ENCODE measurements at regions not wholly inside any gene's neighbourhood (a gene's known extent, or its start where the extent isn't known, plus 50 kb on each side); places are given as distances from the start of the nearest gene placed in this dataset.

DNA sequence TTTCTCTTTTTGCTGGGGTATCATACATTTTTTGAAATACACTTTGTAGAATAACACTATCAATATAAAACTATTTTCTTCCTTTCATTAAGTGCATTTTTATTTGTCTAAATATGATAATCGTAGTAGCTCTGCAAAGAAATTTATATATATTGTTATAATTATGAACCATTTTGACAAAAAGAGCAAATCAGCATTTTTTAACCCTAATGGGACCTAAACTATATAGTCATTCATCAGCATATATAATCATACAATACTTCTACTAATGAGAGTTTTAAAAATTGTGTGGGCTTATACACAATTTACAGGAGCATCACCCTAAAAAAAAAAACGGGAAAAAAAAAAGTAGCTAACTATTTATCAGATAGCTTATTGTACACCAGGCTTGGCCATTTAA lies 329.7 kb upstream of the TYRP1 start:
- POLR2A ChIA-PET = no interaction called here
- H3K27me3 ChIP-seq (replicated peaks in 2 of 5; ENCODE audit: control insufficient read depth in 4 of 5, insufficient read depth in 5 of 5, low read length in 4 of 5) = no peaks in the 10 kb centered on the region
- CTCF ChIA-PET = no interaction called here
- H3K4me3 ChIP-seq (ENCODE audit: control insufficient read depth in 1 of 7, extremely low read depth in 1 of 7, insufficient read depth in 4 of 7, low read depth in 2 of 7, low read length in 6 of 7) = no peak overlapping the region
- H3K4me1 ChIP-seq (ENCODE audit: control extremely low read depth in 1 of 4, control insufficient read depth in 4 of 4, insufficient read depth in 4 of 4, low read length in 3 of 4) = no peaks in the 10 kb centered on the region
- no CpG with 5 or more reads among the region's 2 CpGs for WGBS (ENCODE audit: insufficient coverage)
- H3K27ac ChIP-seq (ENCODE audit: insufficient read depth in 1 of 2, low read depth in 1 of 2, low read length in 2 of 2, poor library complexity in 1 of 2, severe bottlenecking in 2 of 2) = no peak overlapping the region
- H3K36me3 ChIP-seq (ENCODE audit: control insufficient read depth in 4 of 4, insufficient read depth in 4 of 4, low read length in 3 of 4) = no peaks in the 10 kb centered on the region
- no peak for DNase-seq
- no peaks in the 10 kb centered on the region for H3K9me3 ChIP-seq (ENCODE audit: control extremely low read depth in 1 of 5, control insufficient read depth in 4 of 5, insufficient read depth in 2 of 5, low read depth in 1 of 5, low read length in 4 of 5)

DNA sequence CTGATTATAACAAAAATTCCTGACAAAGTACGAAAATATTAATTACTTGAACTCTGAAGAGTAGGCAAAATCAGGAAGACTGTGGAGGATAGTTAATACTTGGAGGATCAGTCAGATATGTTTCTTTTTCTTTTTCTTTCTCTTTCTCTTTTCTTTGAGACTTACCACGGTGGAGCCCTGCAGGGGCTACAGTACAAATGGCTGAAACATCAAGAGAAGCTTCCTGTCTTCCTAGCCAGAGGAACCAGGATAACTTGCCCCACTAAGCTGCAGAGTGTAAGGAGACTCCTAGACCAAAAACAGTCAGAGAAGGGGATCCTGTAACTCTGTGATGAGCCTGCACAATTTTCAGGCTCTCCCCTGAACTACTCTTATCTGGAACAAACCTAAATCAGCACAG lies 324.6 kb upstream of the TYRP1 start:
- no CpG with 5 or more reads among the region's 2 CpGs for WGBS (ENCODE audit: insufficient coverage)
- no peak for DNase-seq
- CTCF ChIA-PET = no interaction called here

DNA sequence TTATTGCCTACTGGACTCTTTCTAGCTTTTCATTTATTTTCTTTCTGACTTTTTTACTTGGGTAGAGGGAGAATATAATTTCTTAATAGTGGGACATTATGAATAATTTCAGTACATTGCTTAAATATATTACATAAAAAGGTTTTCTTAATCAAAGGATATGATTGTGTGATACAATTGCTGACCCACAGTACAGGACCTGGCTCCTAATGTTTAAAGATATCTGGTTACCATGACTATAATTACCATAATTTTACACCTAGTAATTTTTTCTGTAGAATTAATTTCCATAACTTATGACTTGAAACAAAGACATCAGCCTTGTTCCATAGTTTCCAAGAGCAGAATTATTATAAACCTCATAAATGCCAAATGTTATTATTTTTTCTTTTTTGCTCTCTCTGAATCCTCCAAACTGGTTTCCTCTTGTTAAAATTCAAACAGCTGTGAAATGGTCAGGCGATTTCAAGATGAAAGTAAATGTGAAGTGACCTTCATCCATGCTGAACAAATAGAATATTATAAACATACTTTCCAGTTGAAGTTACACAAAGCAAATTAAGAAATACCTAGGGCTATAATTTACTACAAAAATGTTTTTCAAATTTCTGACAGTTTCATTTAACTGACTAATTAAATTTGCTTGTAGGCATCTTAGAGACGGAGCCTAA lies 301.2 kb upstream of the TYRP1 start:
- Histone ChIP-seq H3K27me3 (replicated peaks in 2 of 5; ENCODE audit: control insufficient read depth in 4 of 5, insufficient read depth in 5 of 5, low read length in 4 of 5) (no peaks in the 10 kb centered on the region), H3K36me3 (ENCODE audit: control insufficient read depth in 4 of 4, insufficient read depth in 4 of 4, low read length in 3 of 4) (no peaks in the 10 kb centered on the region), H3K4me3 (ENCODE audit: control insufficient read depth in 1 of 7, extremely low read depth in 1 of 7, insufficient read depth in 4 of 7, low read depth in 2 of 7, low read length in 6 of 7) (no peak overlapping the region), H3K27ac (ENCODE audit: insufficient read depth in 1 of 2, low read depth in 1 of 2, low read length in 2 of 2, poor library complexity in 1 of 2, severe bottlenecking in 2 of 2) (no peak overlapping the region), H3K4me1 (ENCODE audit: control extremely low read depth in 1 of 4, control insufficient read depth in 4 of 4, insufficient read depth in 4 of 4, low read length in 3 of 4) (no peaks in the 10 kb centered on the region), H3K9me3 (ENCODE audit: control extremely low read depth in 1 of 5, control insufficient read depth in 4 of 5, insufficient read depth in 2 of 5, low read depth in 1 of 5, low read length in 4 of 5) (no peaks in the 10 kb centered on the region)
- POLR2A ChIA-PET = no interaction called here
- CTCF ChIA-PET = no interaction called here
- no peak for DNase-seq
- 86% methylated on average over 2 of the region's 2 CpGs for WGBS (ENCODE audit: insufficient coverage)

More for the DNA sequence above, 324.6 kb upstream of the TYRP1 start:
- Histone ChIP-seq H3K9me3 (ENCODE audit: control extremely low read depth in 1 of 5, control insufficient read depth in 4 of 5, insufficient read depth in 2 of 5, low read depth in 1 of 5, low read length in 4 of 5) (no peaks in the 10 kb centered on the region), H3K4me1 (ENCODE audit: control extremely low read depth in 1 of 4, control insufficient read depth in 4 of 4, insufficient read depth in 4 of 4, low read length in 3 of 4) (no peaks in the 10 kb centered on the region), H3K27me3 (replicated peaks in 2 of 5; ENCODE audit: control insufficient read depth in 4 of 5, insufficient read depth in 5 of 5, low read length in 4 of 5) (no peaks in the 10 kb centered on the region), H3K4me3 (ENCODE audit: control insufficient read depth in 1 of 7, extremely low read depth in 1 of 7, insufficient read depth in 4 of 7, low read depth in 2 of 7, low read length in 6 of 7) (no peak overlapping the region), H3K36me3 (ENCODE audit: control insufficient read depth in 4 of 4, insufficient read depth in 4 of 4, low read length in 3 of 4) (no peaks in the 10 kb centered on the region), H3K27ac (ENCODE audit: insufficient read depth in 1 of 2, low read depth in 1 of 2, low read length in 2 of 2, poor library complexity in 1 of 2, severe bottlenecking in 2 of 2) (no peak overlapping the region)
- POLR2A ChIA-PET = no interaction called here

DNA sequence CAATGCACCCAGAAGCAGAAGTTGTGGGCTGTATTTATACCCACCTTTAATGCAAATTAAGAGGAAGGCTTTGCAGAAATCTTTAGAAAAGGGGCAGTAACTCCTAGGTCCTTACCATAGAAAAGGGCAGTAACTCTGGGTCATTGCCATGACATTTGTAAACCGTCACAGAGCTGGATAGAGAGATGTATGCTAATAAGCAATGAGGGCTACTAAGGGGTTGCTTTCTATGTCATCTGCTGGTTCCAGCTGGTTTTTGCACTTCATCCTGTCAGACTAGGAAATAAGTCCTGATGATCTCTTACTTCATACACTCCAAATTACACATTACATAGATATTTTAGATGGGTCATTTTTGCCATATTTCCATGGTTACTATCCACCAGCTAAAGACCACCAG lies 299.1 kb upstream of the TYRP1 start:
- no peaks in the 10 kb centered on the region for H3K9me3 ChIP-seq (ENCODE audit: control extremely low read depth in 1 of 5, control insufficient read depth in 4 of 5, insufficient read depth in 2 of 5, low read depth in 1 of 5, low read length in 4 of 5)
- ChIA-PET CTCF (no interaction called here), POLR2A (no interaction called here)
- DNase-seq = no peak
- no peak overlapping the region for H3K4me3 ChIP-seq (ENCODE audit: control insufficient read depth in 1 of 7, extremely low read depth in 1 of 7, insufficient read depth in 4 of 7, low read depth in 2 of 7, low read length in 6 of 7)
- H3K36me3 ChIP-seq (ENCODE audit: control insufficient read depth in 4 of 4, insufficient read depth in 4 of 4, low read length in 3 of 4) = no peaks in the 10 kb centered on the region
- H3K27me3 ChIP-seq (replicated peaks in 2 of 5; ENCODE audit: control insufficient read depth in 4 of 5, insufficient read depth in 5 of 5, low read length in 4 of 5) = no peaks in the 10 kb centered on the region
- 70% methylated on average over 1 of the region's 1 CpG for WGBS (ENCODE audit: insufficient coverage)
- no peaks in the 10 kb centered on the region for H3K4me1 ChIP-seq (ENCODE audit: control extremely low read depth in 1 of 4, control insufficient read depth in 4 of 4, insufficient read depth in 4 of 4, low read length in 3 of 4)
- no peak overlapping the region for H3K27ac ChIP-seq (ENCODE audit: insufficient read depth in 1 of 2, low read depth in 1 of 2, low read length in 2 of 2, poor library complexity in 1 of 2, severe bottlenecking in 2 of 2)

DNA sequence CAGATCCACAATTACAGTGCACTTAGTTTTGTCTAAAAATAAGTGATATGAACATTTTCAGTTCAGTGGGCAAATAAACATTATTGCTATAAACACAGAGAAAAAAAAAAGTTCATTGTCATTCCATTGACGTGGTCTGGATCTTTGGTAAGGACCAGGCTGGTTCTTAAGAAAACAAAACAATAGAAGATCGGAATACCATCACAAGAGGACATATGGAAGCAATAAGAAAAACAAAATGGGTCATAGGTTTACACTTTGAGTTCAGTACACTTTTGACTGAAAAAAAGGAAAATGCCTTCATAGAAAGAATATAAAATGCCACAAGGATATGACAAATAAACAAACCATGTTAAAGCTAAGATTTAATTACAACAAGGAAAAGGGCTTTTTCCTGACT lies 289.5 kb upstream of the TYRP1 start:
- Histone ChIP-seq H3K27me3 (replicated peaks in 2 of 5; ENCODE audit: control insufficient read depth in 4 of 5, insufficient read depth in 5 of 5, low read length in 4 of 5) (no peaks in the 10 kb centered on the region), H3K27ac (ENCODE audit: insufficient read depth in 1 of 2, low read depth in 1 of 2, low read length in 2 of 2, poor library complexity in 1 of 2, severe bottlenecking in 2 of 2) (no peak overlapping the region), H3K4me1 (ENCODE audit: control extremely low read depth in 1 of 4, control insufficient read depth in 4 of 4, insufficient read depth in 4 of 4, low read length in 3 of 4) (no peaks in the 10 kb centered on the region), H3K9me3 (ENCODE audit: control extremely low read depth in 1 of 5, control insufficient read depth in 4 of 5, insufficient read depth in 2 of 5, low read depth in 1 of 5, low read length in 4 of 5) (no peaks in the 10 kb centered on the region), H3K4me3 (ENCODE audit: control insufficient read depth in 1 of 7, extremely low read depth in 1 of 7, insufficient read depth in 4 of 7, low read depth in 2 of 7, low read length in 6 of 7) (no peak overlapping the region), H3K36me3 (ENCODE audit: control insufficient read depth in 4 of 4, insufficient read depth in 4 of 4, low read length in 3 of 4) (no peaks in the 10 kb centered on the region)
- CTCF ChIA-PET = no interaction called here
- POLR2A ChIA-PET = no interaction called here
- WGBS (ENCODE audit: insufficient coverage) = 100% methylated on average over 2 of the region's 2 CpGs
- no peak for DNase-seq

DNA sequence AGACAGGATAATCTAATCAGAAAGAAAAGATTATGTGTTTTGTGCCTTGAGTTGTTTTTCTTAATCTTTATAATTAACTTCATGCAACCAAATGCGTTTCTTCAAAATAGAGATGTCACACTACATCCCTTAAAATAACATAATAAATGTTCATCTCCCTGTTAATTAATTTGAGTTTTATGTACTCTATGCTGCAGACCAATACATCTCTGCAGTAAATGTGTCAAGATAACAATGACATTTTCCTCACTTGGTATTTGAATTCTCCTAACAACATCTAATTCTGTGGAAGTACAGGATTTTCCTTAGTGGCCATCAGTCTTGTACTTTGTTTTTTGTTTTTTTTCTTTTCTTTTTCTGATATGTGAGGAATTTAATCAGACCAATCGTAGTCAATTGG lies 279.2 kb upstream of the TYRP1 start:
- Histone ChIP-seq H3K36me3 (ENCODE audit: control insufficient read depth in 4 of 4, insufficient read depth in 4 of 4, low read length in 3 of 4) (no peaks in the 10 kb centered on the region), H3K4me3 (ENCODE audit: control insufficient read depth in 1 of 7, extremely low read depth in 1 of 7, insufficient read depth in 4 of 7, low read depth in 2 of 7, low read length in 6 of 7) (no peak overlapping the region), H3K27ac (ENCODE audit: insufficient read depth in 1 of 2, low read depth in 1 of 2, low read length in 2 of 2, poor library complexity in 1 of 2, severe bottlenecking in 2 of 2) (no peak overlapping the region), H3K9me3 (ENCODE audit: control extremely low read depth in 1 of 5, control insufficient read depth in 4 of 5, insufficient read depth in 2 of 5, low read depth in 1 of 5, low read length in 4 of 5) (no peaks in the 10 kb centered on the region), H3K27me3 (replicated peaks in 2 of 5; ENCODE audit: control insufficient read depth in 4 of 5, insufficient read depth in 5 of 5, low read length in 4 of 5) (no peaks in the 10 kb centered on the region), H3K4me1 (ENCODE audit: control extremely low read depth in 1 of 4, control insufficient read depth in 4 of 4, insufficient read depth in 4 of 4, low read length in 3 of 4) (no peaks in the 10 kb centered on the region)
- CTCF ChIA-PET = no interaction called here
- no CpG with 5 or more reads among the region's 2 CpGs for WGBS (ENCODE audit: insufficient coverage)
- no peak for DNase-seq
- POLR2A ChIA-PET = no interaction called here

DNA sequence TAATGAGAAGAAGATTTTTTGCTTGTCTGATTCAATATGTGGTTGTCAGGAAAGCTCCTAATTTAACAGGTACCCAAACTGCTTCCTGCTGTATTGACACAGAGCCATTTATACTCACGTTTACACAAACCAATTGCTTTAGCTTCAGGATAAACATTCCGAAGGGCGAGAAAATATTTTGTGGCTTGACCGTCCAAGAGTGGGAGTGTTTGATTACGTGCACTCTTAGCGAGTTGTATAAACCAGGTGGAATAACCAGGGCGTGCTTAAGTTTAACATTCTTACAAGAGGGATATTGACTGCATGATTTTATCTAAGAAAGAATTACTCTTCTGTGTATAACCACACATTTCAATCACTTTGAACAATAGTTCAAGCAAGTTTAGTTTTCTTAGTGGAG lies 278.7 kb upstream of the TYRP1 start:
- DNase-seq = no peak
- Histone ChIP-seq H3K9me3 (ENCODE audit: control extremely low read depth in 1 of 5, control insufficient read depth in 4 of 5, insufficient read depth in 2 of 5, low read depth in 1 of 5, low read length in 4 of 5) (no peaks in the 10 kb centered on the region), H3K4me1 (ENCODE audit: control extremely low read depth in 1 of 4, control insufficient read depth in 4 of 4, insufficient read depth in 4 of 4, low read length in 3 of 4) (no peaks in the 10 kb centered on the region), H3K27ac (ENCODE audit: insufficient read depth in 1 of 2, low read depth in 1 of 2, low read length in 2 of 2, poor library complexity in 1 of 2, severe bottlenecking in 2 of 2) (no peak overlapping the region), H3K27me3 (replicated peaks in 2 of 5; ENCODE audit: control insufficient read depth in 4 of 5, insufficient read depth in 5 of 5, low read length in 4 of 5) (no peaks in the 10 kb centered on the region), H3K4me3 (ENCODE audit: control insufficient read depth in 1 of 7, extremely low read depth in 1 of 7, insufficient read depth in 4 of 7, low read depth in 2 of 7, low read length in 6 of 7) (no peak overlapping the region), H3K36me3 (ENCODE audit: control insufficient read depth in 4 of 4, insufficient read depth in 4 of 4, low read length in 3 of 4) (no peaks in the 10 kb centered on the region)
- ChIA-PET POLR2A (no interaction called here), CTCF (no interaction called here)
- WGBS (ENCODE audit: insufficient coverage) = 70% methylated on average over 2 of the region's 7 CpGs
